B cell (primary cell): ENCODE measurements at regions not wholly inside any gene's neighbourhood (a gene's known extent, or its start where the extent isn't known, plus 50 kb on each side); places are given as distances from the start of the nearest gene placed in this dataset.
"Not testable (repeated sequence)": the region's sequence is repeated elsewhere in the genome, so short reads cannot be mapped to it uniquely, and the experiment has no call there.

Experiments
- ATAC-seq: fragments of 200-7000 bp; cut with Tn5 transposase; one replicate; pipeline ENCODE4 v1.10.0; 2021; ENCODE audit warnings: low read depth, mild to moderate bottlenecking, moderate number of reproducible peaks, moderate library complexity
- CTCF ChIA-PET: fragments of 350-600 bp; sonication (Branson Sonifier 250); formaldehyde crosslinking; loops from one replicate; lab custom pipeline; 2021; ENCODE audit warnings: antibody characterized with exemption, inconsistent platforms; lab: Charles Lee
- POLR2A ChIA-PET: fragments of 350-600 bp; sonication (Branson Sonifier 250); formaldehyde crosslinking; loops from one replicate; lab custom pipeline; 2021; ENCODE audit warnings: antibody characterized with exemption; lab: Charles Lee
- DNase-seq: peaks from one replicate; pipeline ENCODE4 v3.0.0; 2013
- H2AFZ ChIP-seq: 2 replicates; pipeline ENCODE4 v1.6.1; 2012; ENCODE audit warnings: mild to moderate bottlenecking, low read depth, low read length; ENCODE audit not compliant: insufficient read depth, poor library complexity, severe bottlenecking
- H3K27ac ChIP-seq, 2 donors: 1 replicate in 1 of 2; 2 replicates in 1 of 2; pipeline ENCODE4 v1.5.1; 2012 to 2013; ENCODE audit warnings: low read length in 2 of 2, mild to moderate bottlenecking in 2 of 2, moderate library complexity in 1 of 2
- H3K27me3 ChIP-seq, 4 experiments: fragments of 200-600 bp in 1 of 4; sonication (generic) in 1 of 4; replicated peaks in 1 of 4; 1 replicate in 2 of 4; 2 replicates in 2 of 4; pipeline versions ENCODE4 v1.6.1 to v1.7.0; 2013 to 2016; ENCODE audit warnings: low read length in 3 of 4, mild to moderate bottlenecking in 2 of 4, mixed read lengths in 1 of 4, moderate library complexity in 1 of 4; ENCODE audit not compliant: insufficient read depth in 4 of 4, control insufficient read depth in 3 of 4; ENCODE audit errors: control extremely low read depth in 1 of 4
- H3K36me3 ChIP-seq, 2 experiments: replicated peaks in 1 of 2; 1 replicate in 1 of 2; 2 replicates in 1 of 2; pipeline versions ENCODE4 v1.6.1 to v1.7.1; 2013; ENCODE audit warnings: low read length in 1 of 2; ENCODE audit not compliant: insufficient read depth in 2 of 2, control insufficient read depth in 1 of 2; ENCODE audit errors: control extremely low read depth in 1 of 2, extremely low read depth in 1 of 2
- H3K4me1 ChIP-seq, 2 donors: fragments of 200-600 bp in 1 of 2; sonication (generic) in 1 of 2; 1 replicate in 1 of 2; 2 replicates in 1 of 2; pipeline versions ENCODE4 v1.5.1 to v1.6.1; 2013 to 2017; ENCODE audit warnings: low read length in 2 of 2; ENCODE audit not compliant: control insufficient read depth in 2 of 2, insufficient read depth in 2 of 2
- H3K4me2 ChIP-seq: replicated peaks from 2 replicates; pipeline ENCODE3; 2012; ENCODE audit warnings: mild to moderate bottlenecking, low read depth, low read length; ENCODE audit not compliant: poor library complexity, severe bottlenecking
- H3K4me3 ChIP-seq, 5 experiments: fragments of 200-600 bp in 1 of 5; sonication (generic) in 1 of 5; 1 replicate in 3 of 5; 2 replicates in 2 of 5; pipeline versions ENCODE4 v1.5.1 to v1.7.0; 2011 to 2016; ENCODE audit warnings: low read length in 4 of 5, mild to moderate bottlenecking in 4 of 5, low read depth in 2 of 5, control low read depth in 1 of 5, moderate library complexity in 1 of 5; ENCODE audit not compliant: insufficient read depth in 1 of 5; ENCODE audit errors: control extremely low read depth in 1 of 5, extremely low read depth in 1 of 5
- H3K79me2 ChIP-seq: fragments of 200-600 bp; sonication (generic); one replicate; pipeline ENCODE4 v1.6.0; 2016; ENCODE audit warnings: low read length; ENCODE audit not compliant: control insufficient read depth, insufficient read depth
- H3K9ac ChIP-seq: fragments of 200-600 bp; sonication (generic); 2 replicates; pipeline ENCODE4 v1.6.1; 2017; ENCODE audit warnings: mild to moderate bottlenecking, low read length, moderate library complexity
- H3K9me3 ChIP-seq, 3 donors: one replicate each; pipeline versions ENCODE4 v1.6.1 to v1.7.1; 2013; ENCODE audit warnings: low read length in 2 of 3; ENCODE audit not compliant: control insufficient read depth in 2 of 3, insufficient read depth in 1 of 3; ENCODE audit errors: control extremely low read depth in 1 of 3
- H4K20me1 ChIP-seq: 2 replicates; pipeline ENCODE4 v1.6.0; 2012; ENCODE audit warnings: mild to moderate bottlenecking, low read length; ENCODE audit not compliant: insufficient read depth, control insufficient read depth, poor library complexity, severe bottlenecking
- H3K27ac Mint-ChIP-seq: one replicate; pipeline ENCODE4 v1.8.0; 2021; ENCODE audit warnings: mixed read lengths
- H3K27me3 Mint-ChIP-seq: one replicate; pipeline ENCODE4 v1.8.0; 2021; ENCODE audit warnings: mixed read lengths
- H3K4me1 Mint-ChIP-seq: one replicate; pipeline ENCODE4 v1.8.0; 2021; ENCODE audit warnings: mixed read lengths
- H3K4me3 Mint-ChIP-seq: one replicate; pipeline ENCODE4 v1.8.0; 2021; ENCODE audit warnings: mixed read lengths
- H3K9me3 Mint-ChIP-seq: one replicate; pipeline ENCODE4 v1.8.0; 2022; ENCODE audit warnings: mixed read lengths; ENCODE audit not compliant: insufficient read depth
- EZH2 ChIP-seq: IDR thresholded peaks from 2 replicates; pipeline ENCODE4 v1.6.1; 2012; ENCODE audit warnings: borderline replicate concordance, low read depth, mild to moderate bottlenecking, moderate library complexity, low read length; ENCODE audit not compliant: insufficient read depth, poor library complexity, severe bottlenecking
- WGBS: methylation state at CpG from one replicate; pipeline ENCODE4 v1.1.5; 2013; ENCODE audit warnings: missing lambda C conversion rate; ENCODE audit not compliant: insufficient coverage; 5-methylcytosine and 5-hydroxymethylcytosine counted together
- intact Hi-C: fragments of 100-400 bp; cut with micrococcal nuclease; formaldehyde crosslinking; loops from one replicate; pipeline ENCODE4 v1.10.0; 2022
- TF ChIP-seq, protein P1 (sequence below): fragments of 200-600 bp; IDR thresholded peaks from one replicate; pipeline ENCODE4 v1.8.0; 2022; ENCODE audit warnings: antibody characterized with exemption, mild to moderate bottlenecking

DNA sequence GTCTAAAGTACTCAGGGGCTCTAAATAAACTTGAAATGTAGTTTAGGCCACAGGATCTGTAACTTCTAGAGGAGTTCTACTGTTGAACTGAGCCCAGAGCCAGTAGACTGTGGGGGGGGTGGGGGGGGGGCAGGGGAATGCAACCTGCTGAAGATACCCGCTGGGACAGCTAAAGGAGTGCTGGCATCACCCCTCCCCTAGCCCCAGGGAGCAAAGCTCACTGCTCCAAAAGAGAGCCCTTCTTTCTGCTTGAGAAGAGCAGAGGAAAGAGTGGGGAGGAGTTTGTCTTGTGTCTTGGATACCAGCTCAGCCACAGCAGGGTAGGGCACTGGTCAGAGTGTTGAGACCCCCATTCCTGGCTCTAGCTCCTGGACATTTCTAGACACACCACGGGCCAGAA, 414.0 kb upstream of the KLHL29 start:
- Mint-ChIP-seq H3K27ac (no peak overlapping the region), H3K4me1 (no peaks in the 10 kb centered on the region), H3K4me3 (no peak overlapping the region), H3K27me3 (no peaks in the 10 kb centered on the region), H3K9me3 (no peaks in the 10 kb centered on the region)
- Histone ChIP-seq H3K36me3 (no peaks in the 10 kb centered on the region), H3K4me3 (no peak overlapping the region), H3K9ac (no peak overlapping the region), H3K4me2 (no peak overlapping the region), H3K27ac (no peak overlapping the region), H3K27me3 (no peaks in the 10 kb centered on the region), H4K20me1 (no peaks in the 10 kb centered on the region), H3K9me3 (peaks cover 0 to 1% (median 0%) of the 10 kb centered on the region in 3 donors), H3K79me2 (no peaks in the 10 kb centered on the region), H2AFZ (no peak overlapping the region), H3K4me1 (no peaks in the 10 kb centered on the region)
- POLR2A ChIA-PET, result no interaction called here
- ATAC-seq (no peak), DNase-seq (no peak)
- WGBS, result no CpG with 5 or more reads among the region's 2 CpGs
- TF ChIP-seq, protein P1, sequence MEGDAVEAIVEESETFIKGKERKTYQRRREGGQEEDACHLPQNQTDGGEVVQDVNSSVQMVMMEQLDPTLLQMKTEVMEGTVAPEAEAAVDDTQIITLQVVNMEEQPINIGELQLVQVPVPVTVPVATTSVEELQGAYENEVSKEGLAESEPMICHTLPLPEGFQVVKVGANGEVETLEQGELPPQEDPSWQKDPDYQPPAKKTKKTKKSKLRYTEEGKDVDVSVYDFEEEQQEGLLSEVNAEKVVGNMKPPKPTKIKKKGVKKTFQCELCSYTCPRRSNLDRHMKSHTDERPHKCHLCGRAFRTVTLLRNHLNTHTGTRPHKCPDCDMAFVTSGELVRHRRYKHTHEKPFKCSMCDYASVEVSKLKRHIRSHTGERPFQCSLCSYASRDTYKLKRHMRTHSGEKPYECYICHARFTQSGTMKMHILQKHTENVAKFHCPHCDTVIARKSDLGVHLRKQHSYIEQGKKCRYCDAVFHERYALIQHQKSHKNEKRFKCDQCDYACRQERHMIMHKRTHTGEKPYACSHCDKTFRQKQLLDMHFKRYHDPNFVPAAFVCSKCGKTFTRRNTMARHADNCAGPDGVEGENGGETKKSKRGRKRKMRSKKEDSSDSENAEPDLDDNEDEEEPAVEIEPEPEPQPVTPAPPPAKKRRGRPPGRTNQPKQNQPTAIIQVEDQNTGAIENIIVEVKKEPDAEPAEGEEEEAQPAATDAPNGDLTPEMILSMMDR, result no peak
- no peak for TF ChIP-seq EZH2
- intact Hi-C loops, result no loop called here
- CTCF ChIA-PET, result no interaction called here

DNA sequence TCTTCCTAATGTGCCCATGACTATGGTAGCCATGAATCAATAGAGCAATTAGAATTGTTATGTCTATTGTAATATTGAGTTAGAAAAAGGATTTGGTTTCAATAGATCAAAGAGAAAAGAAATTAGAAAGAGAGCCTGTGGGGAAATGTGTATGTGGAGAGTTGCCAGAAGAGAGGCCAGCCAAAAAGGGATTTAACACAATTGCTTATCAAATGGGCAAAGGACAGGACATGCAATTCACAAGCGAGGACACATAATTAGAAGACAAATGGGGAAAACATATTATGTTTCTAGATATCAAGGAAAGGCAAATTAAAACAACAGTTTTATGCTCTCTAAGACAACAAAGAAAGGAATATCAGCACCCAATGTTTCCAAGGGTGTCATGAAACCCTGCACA, 403.2 kb upstream of the KLHL29 start:
- intact Hi-C loops, result no loop called here
- H3K79me2 ChIP-seq, result no peaks in the 10 kb centered on the region
- Mint-ChIP-seq H3K27me3 (no peaks in the 10 kb centered on the region), H3K4me1 (no peaks in the 10 kb centered on the region), H3K27ac (no peak overlapping the region), H3K4me3 (no peak overlapping the region), H3K9me3 (no peaks in the 10 kb centered on the region)
- no peak overlapping the region for H3K9ac ChIP-seq
- H3K4me3 ChIP-seq, result no peak overlapping the region
- DNase-seq, result no peak
- WGBS, result no CpG with 5 or more reads among the region's 1 CpG
- H3K27me3 ChIP-seq, result no peaks in the 10 kb centered on the region
- no peaks in the 10 kb centered on the region for H3K9me3 ChIP-seq
- H3K4me1 ChIP-seq, result no peaks in the 10 kb centered on the region
- no peak overlapping the region for H2AFZ ChIP-seq
- no peak for ATAC-seq
- no peaks in the 10 kb centered on the region for H3K36me3 ChIP-seq
- H4K20me1 ChIP-seq, result no peaks in the 10 kb centered on the region
- no peak for TF ChIP-seq EZH2
- no peak overlapping the region for H3K4me2 ChIP-seq
- ChIA-PET CTCF (no interaction called here), POLR2A (no interaction called here)
- no peak overlapping the region for H3K27ac ChIP-seq

DNA sequence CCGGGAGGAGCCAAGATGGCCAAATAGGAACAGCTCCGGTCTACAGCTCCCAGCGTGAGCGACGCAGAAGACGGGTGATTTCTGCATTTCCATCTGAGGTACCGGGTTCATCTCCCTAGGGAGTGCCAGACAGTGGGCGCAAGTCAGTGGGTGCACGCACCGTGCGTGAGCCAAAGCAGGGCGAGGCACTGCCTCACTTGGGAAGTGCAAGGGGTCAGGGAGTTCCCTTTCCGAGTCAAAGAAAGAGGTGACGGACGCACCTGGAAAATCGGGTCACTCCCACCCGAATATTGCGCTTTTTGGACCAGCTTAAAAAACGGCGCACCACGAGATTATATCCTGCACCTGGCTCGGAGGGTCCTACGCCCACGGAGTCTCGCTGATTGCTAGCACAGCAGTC, 400.8 kb upstream of the KLHL29 start:
- H3K4me3 Mint-ChIP-seq, H3K36me3 ChIP-seq, CTCF ChIA-PET, H3K4me2 ChIP-seq, intact Hi-C loops, H2AFZ ChIP-seq, DNase-seq, H3K9me3 Mint-ChIP-seq, POLR2A ChIA-PET, H3K9me3 ChIP-seq, H3K4me3 ChIP-seq, H3K4me1 Mint-ChIP-seq, H3K27me3 ChIP-seq, H3K27ac Mint-ChIP-seq, H3K27ac ChIP-seq, H3K27me3 Mint-ChIP-seq, H3K4me1 ChIP-seq, H3K79me2 ChIP-seq, ATAC-seq, H4K20me1 ChIP-seq, H3K9ac ChIP-seq: not testable (repeated sequence)
- no CpG with 5 or more reads among the region's 25 CpGs for WGBS
